SK-N-SH treated with all-trans-retinoic acid at 6 μM for 48 hours (cell line): ENCODE measurements at regions not wholly inside any gene's neighbourhood (a gene's known extent, or its start where the extent isn't known, plus 50 kb on each side); places are given as distances from the start of the nearest gene placed in this dataset.

Experiments used
- ATAC-seq: fragments of 200-7000 bp; cut with Tn5 transposase; 3 replicates; pipeline ENCODE4 v1.9.1; 2020; ENCODE audit warnings: mild to moderate bottlenecking, moderate library complexity
- ARNTL ChIP-seq: fragments of 450-650 bp; formaldehyde crosslinking; IDR thresholded peaks from 2 replicates; pipeline ENCODE4 v1.5.0; 2020; ENCODE audit warnings: low read depth, mild to moderate bottlenecking, moderate library complexity, borderline replicate concordance
- BACH2 ChIP-seq: fragments of 250-450 bp; sonication (Bioruptor Pico); IDR thresholded peaks from 2 replicates; pipeline ENCODE4 v1.9.0; 2021; ENCODE audit warnings: mild to moderate bottlenecking, borderline replicate concordance
- CREB5 ChIP-seq: fragments of 250-450 bp; sonication (Bioruptor Pico); IDR thresholded peaks from 2 replicates; pipeline ENCODE4 v1.5.1; 2020; ENCODE audit warnings: low read depth, mild to moderate bottlenecking, moderate library complexity
- CSDC2 ChIP-seq: fragments of 250-450 bp; sonication (Bioruptor Pico); IDR thresholded peaks from 2 replicates; pipeline ENCODE4 v1.5.0; 2020; ENCODE audit warnings: mild to moderate bottlenecking, moderate library complexity
- ESRRG ChIP-seq: fragments of 250-450 bp; sonication (Bioruptor Pico); IDR thresholded peaks from 2 replicates; pipeline ENCODE4 v1.6.1; 2021; ENCODE audit warnings: mild to moderate bottlenecking
- GLIS3 ChIP-seq: fragments of 250-450 bp; sonication (Bioruptor Pico); IDR thresholded peaks from 2 replicates; pipeline ENCODE4 v1.5.0; 2020; ENCODE audit warnings: mild to moderate bottlenecking, moderate library complexity
- ISL1 ChIP-seq: fragments of 250-450 bp; sonication (Bioruptor Pico); IDR thresholded peaks from 2 replicates; pipeline ENCODE4 v2.1.2; 2022; ENCODE audit warnings: mild to moderate bottlenecking, moderate library complexity
- OSR1 ChIP-seq: fragments of 250-450 bp; sonication (Bioruptor Pico); IDR thresholded peaks from 2 replicates; pipeline ENCODE4 v1.8.0; 2022; ENCODE audit warnings: moderate library complexity, mild to moderate bottlenecking, inconsistent platforms
- PPARA ChIP-seq: fragments of 250-450 bp; sonication (Bioruptor Pico); IDR thresholded peaks from 2 replicates; pipeline ENCODE4 v1.5.0; 2020; ENCODE audit warnings: mild to moderate bottlenecking, borderline replicate concordance
- RARB ChIP-seq: fragments of 250-450 bp; sonication (Bioruptor Pico); IDR thresholded peaks from 2 replicates; pipeline ENCODE4 v1.8.0; 2021; ENCODE audit warnings: mild to moderate bottlenecking, moderate library complexity
- TCF4 ChIP-seq: fragments of 250-450 bp; sonication (Bioruptor Pico); IDR thresholded peaks from 2 replicates; pipeline ENCODE4 v1.8.0; 2021; ENCODE audit warnings: mild to moderate bottlenecking, moderate library complexity, borderline replicate concordance
- TSHZ2 ChIP-seq: fragments of 250-450 bp; sonication (Bioruptor Pico); IDR thresholded peaks from 2 replicates; pipeline ENCODE4 v1.5.0; 2020; ENCODE audit warnings: mild to moderate bottlenecking, moderate library complexity
- ZC3H10 ChIP-seq: fragments of 250-450 bp; sonication (Bioruptor Pico); IDR thresholded peaks from 2 replicates; pipeline ENCODE4 v1.5.1; 2021; ENCODE audit warnings: mild to moderate bottlenecking, moderate library complexity
- ZFP3 ChIP-seq: fragments of 250-450 bp; sonication (Bioruptor Pico); IDR thresholded peaks from 2 replicates; pipeline ENCODE4 v1.5.0; 2020; ENCODE audit warnings: mild to moderate bottlenecking, moderate library complexity
- ZFP30 ChIP-seq: fragments of 450-650 bp; formaldehyde crosslinking; IDR thresholded peaks from 2 replicates; pipeline ENCODE4 v1.5.0; 2022; ENCODE audit warnings: mild to moderate bottlenecking, moderate library complexity
- ZNF565 ChIP-seq: fragments of 450-650 bp; formaldehyde crosslinking; conservative IDR thresholded peaks from 2 replicates; pipeline ENCODE4 v1.5.0; 2020; ENCODE audit warnings: low read depth, mild to moderate bottlenecking, moderate library complexity
- ZNF70 ChIP-seq: fragments of 450-650 bp; formaldehyde crosslinking; IDR thresholded peaks from 2 replicates; pipeline ENCODE4 v1.5.0; 2020; ENCODE audit warnings: mild to moderate bottlenecking, moderate library complexity
- ZNF8 ChIP-seq: fragments of 450-650 bp; formaldehyde crosslinking; IDR thresholded peaks from 2 replicates; pipeline ENCODE4 v1.5.0; 2020; ENCODE audit warnings: mild to moderate bottlenecking, moderate library complexity
- TF ChIP-seq, protein P1 (sequence below): fragments of 250-450 bp; sonication (Bioruptor Pico); IDR thresholded peaks from 2 replicates; pipeline ENCODE4 v1.8.0; 2021; ENCODE audit warnings: low read depth, mild to moderate bottlenecking, moderate library complexity, borderline replicate concordance
- TF ChIP-seq, protein P2 (sequence below): fragments of 250-450 bp; sonication (Bioruptor Pico); IDR thresholded peaks from 2 replicates; pipeline ENCODE4 v1.5.1; 2021; ENCODE audit warnings: mild to moderate bottlenecking, moderate library complexity

DNA sequence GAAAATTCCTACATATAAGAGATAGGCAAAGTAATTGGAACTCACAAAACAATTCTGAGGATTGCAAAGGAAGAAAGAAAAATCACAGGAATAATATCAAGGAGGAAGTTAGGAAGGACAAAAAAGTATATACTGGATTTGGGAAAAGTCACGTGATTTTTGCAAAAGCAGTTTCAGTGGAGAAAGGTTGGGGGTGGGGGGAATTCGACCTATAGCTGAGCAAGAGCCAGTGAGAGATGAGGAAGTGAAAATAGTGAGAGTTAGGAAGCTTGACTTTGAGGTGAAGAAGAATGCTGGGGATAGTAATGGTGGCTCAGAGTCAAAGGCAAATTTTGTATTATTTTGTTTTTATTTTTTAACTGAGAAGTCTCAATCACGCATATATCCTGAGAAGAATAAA is 438.0 kb upstream of the PMFBP1 start:
- ATAC-seq: no peak
- TF ChIP-seq PPARA (CRISPR knock-in tag) (no peak), CREB5 (CRISPR knock-in tag) (no peak), ZNF8 (CRISPR knock-in tag) (no peak), OSR1 (CRISPR knock-in tag) (no peak)

- TF ChIP-seq, protein P1, sequence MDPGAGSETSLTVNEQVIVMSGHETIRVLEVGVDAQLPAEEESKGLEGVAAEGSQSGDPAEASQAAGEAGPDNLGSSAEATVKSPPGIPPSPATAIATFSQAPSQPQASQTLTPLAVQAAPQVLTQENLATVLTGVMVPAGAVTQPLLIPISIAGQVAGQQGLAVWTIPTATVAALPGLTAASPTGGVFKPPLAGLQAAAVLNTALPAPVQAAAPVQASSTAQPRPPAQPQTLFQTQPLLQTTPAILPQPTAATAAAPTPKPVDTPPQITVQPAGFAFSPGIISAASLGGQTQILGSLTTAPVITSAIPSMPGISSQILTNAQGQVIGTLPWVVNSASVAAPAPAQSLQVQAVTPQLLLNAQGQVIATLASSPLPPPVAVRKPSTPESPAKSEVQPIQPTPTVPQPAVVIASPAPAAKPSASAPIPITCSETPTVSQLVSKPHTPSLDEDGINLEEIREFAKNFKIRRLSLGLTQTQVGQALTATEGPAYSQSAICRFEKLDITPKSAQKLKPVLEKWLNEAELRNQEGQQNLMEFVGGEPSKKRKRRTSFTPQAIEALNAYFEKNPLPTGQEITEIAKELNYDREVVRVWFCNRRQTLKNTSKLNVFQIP (CRISPR knock-in tag): no peak
- no peak for TF ChIP-seq PPARA (CRISPR knock-in tag)
- TF ChIP-seq, all 23 proteins: peak for 0
- no peak for ATAC-seq
Measured at GRCh38 chr16:72609066-72609465, 437.1 kb upstream of the PMFBP1 start.

DNA sequence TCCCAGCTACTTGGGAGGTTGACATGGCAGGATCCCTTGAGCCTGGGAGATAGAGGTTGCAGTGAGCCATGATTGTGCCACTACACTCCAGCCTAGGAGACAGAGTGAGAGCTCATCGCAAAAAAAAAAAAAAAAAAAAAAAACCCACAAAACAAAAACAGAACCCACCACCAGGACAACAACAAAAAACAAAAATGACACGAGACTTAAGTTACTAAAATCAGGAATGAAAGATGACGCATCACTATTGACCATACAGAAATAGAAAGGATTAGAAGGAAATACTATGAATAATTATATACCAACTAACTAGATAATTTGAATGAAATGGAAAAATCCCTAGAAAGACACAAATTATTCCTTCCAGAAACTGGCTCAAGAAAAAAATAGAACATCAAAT is 432.4 kb upstream of the PMFBP1 start:
- ATAC-seq: no peak
- no peak for TF ChIP-seq RARB (CRISPR knock-in tag)
- TF ChIP-seq ZNF70 (CRISPR knock-in tag): no peak
- TF ChIP-seq ZFP30 (CRISPR knock-in tag): no peak
- no peak for TF ChIP-seq CREB5 (CRISPR knock-in tag)
- TF ChIP-seq CSDC2 (CRISPR knock-in tag): no peak
- no peak for TF ChIP-seq OSR1 (CRISPR knock-in tag)
- no peak for TF ChIP-seq ZFP3 (CRISPR knock-in tag)
- TF ChIP-seq TSHZ2 (CRISPR knock-in tag): no peak
- TF ChIP-seq, protein P2, sequence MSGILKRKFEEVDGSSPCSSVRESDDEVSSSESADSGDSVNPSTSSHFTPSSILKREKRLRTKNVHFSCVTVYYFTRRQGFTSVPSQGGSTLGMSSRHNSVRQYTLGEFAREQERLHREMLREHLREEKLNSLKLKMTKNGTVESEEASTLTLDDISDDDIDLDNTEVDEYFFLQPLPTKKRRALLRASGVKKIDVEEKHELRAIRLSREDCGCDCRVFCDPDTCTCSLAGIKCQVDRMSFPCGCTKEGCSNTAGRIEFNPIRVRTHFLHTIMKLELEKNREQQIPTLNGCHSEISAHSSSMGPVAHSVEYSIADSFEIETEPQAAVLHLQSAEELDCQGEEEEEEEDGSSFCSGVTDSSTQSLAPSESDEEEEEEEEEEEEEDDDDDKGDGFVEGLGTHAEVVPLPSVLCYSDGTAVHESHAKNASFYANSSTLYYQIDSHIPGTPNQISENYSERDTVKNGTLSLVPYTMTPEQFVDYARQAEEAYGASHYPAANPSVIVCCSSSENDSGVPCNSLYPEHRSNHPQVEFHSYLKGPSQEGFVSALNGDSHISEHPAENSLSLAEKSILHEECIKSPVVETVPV (CRISPR knock-in tag): no peak
- no peak for TF ChIP-seq ISL1 (CRISPR knock-in tag)
- TF ChIP-seq, protein P1 (CRISPR knock-in tag): no peak
- no peak for TF ChIP-seq GLIS3 (CRISPR knock-in tag)
- no peak for TF ChIP-seq ZNF565 (CRISPR knock-in tag)
- no peak for TF ChIP-seq ARNTL
- no peak for TF ChIP-seq TCF4 (CRISPR knock-in tag)
- TF ChIP-seq BACH2 (CRISPR knock-in tag): no peak

GRCh38 chr16:72602499-72602898 is 430.5 kb upstream of the PMFBP1 start:
- no peak for ATAC-seq
- TF ChIP-seq, protein P1 (CRISPR knock-in tag): no peak
- TF ChIP-seq CREB5 (CRISPR knock-in tag) (no peak), ESRRG (CRISPR knock-in tag) (no peak), ARNTL (no peak), ZC3H10 (CRISPR knock-in tag) (no peak), TSHZ2 (CRISPR knock-in tag) (no peak)
